ENCODE measurements at regions not wholly inside any gene's neighbourhood (a gene's known extent, or its start where the extent isn't known, plus 50 kb on each side); places are given as distances from the start of the nearest gene placed in this dataset.

DNA sequence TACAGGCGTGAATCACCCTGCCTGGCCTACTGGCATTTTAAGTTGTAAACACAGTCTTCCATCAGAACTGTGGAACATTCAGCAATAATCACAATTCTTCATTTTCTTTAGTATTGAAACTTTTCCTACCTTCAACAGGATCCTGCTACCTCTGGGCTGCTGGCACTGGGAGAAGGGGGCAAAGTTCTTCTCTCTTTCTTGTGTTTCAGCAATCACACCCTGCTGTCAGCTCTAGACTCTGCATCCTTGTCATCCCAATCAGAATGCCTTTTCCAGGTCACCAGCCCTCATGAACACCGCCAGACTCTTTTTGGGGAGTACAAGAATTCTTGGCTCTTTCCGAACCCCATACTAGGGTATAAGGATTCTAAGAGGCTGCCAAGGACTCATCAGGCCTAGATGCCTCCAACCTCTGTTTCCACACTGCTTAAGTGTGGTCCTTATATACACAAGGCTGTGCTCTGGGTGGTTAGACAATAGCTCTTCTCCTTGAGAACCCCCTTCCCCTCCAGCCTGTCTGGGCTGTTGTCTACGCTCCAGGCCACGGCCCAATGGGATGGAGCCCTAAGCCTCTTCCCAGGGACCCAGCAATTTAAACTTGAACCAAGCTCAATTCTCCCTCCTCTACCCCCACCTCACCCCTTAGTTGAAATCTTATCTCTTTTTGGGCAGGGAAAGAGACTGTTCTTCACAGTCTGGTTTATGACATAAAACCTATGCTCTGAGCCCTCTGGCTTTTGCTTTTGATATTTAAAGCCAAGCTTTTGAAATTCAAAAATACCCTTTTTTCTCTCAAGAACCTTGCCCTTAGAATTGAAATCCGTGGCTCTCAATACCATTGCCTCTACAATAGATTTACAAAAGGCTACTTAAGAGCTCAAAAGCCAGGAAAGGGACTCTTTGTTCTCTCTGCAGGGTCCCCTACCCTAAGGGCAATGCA lies 327.4 kb downstream of the BUD13 start:
- 80 to 83% methylated on average over 6 of the region's 6 CpGs for WGBS, 2 donors
- Histone ChIP-seq H3K4me3 (no peak overlapping the region), H3K36me3 (ENCODE audit: low read depth, missing control alignments) (no peaks in the 10 kb centered on the region), H3K4me1 (no peaks in the 10 kb centered on the region), H3K27ac (no peak overlapping the region), H3K27me3 (no peaks in the 10 kb centered on the region), H3K9me3 (no peaks in the 10 kb centered on the region)
- intact Hi-C loops (cut with DNase I; ENCODE audit: low total_unique reads): no loop called here
- TF ChIP-seq, protein P1, sequence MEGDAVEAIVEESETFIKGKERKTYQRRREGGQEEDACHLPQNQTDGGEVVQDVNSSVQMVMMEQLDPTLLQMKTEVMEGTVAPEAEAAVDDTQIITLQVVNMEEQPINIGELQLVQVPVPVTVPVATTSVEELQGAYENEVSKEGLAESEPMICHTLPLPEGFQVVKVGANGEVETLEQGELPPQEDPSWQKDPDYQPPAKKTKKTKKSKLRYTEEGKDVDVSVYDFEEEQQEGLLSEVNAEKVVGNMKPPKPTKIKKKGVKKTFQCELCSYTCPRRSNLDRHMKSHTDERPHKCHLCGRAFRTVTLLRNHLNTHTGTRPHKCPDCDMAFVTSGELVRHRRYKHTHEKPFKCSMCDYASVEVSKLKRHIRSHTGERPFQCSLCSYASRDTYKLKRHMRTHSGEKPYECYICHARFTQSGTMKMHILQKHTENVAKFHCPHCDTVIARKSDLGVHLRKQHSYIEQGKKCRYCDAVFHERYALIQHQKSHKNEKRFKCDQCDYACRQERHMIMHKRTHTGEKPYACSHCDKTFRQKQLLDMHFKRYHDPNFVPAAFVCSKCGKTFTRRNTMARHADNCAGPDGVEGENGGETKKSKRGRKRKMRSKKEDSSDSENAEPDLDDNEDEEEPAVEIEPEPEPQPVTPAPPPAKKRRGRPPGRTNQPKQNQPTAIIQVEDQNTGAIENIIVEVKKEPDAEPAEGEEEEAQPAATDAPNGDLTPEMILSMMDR (IDR thresholded peaks at IDR 0.05): no peak
- no peak for TF ChIP-seq POLR2A (IDR thresholded peaks at IDR 0.05)
- no peak for DNase-seq

DNA sequence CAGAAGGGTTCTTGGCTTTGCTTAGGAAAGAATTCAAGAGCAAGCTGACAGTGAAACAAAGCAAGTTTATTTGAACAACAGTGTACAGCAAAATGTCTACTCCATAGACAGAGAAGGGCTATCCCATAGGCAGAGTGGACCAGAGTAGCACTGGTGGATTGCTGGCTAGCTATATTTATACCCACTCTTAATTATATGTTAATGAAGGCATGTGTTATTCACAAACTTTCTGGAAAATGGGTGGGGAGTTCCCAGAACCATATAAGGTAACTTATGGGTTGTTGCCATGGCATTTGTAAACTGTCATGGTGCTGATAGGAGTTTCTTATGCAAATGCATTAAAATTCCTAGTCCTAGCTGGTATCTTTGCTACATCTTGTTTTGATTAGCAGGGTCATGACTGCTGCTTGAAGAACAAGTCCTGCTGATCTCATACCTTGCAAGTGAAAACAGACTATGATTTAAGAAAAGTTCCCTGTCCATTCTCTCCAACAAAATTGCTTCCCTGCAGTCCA lies 330.5 kb downstream of the BUD13 start:
- H3K27ac ChIP-seq: no peak overlapping the region
- no peak for DNase-seq
- intact Hi-C loops (cut with DNase I; ENCODE audit: low total_unique reads): no loop called here
- no peaks in the 10 kb centered on the region for H3K27me3 ChIP-seq
- H3K4me3 ChIP-seq: no peak overlapping the region
- H3K4me1 ChIP-seq: no peaks in the 10 kb centered on the region
- H3K36me3 ChIP-seq (ENCODE audit: low read depth, missing control alignments): no peaks in the 10 kb centered on the region
- no peaks in the 10 kb centered on the region for H3K9me3 ChIP-seq
- TF ChIP-seq, protein P1 (IDR thresholded peaks at IDR 0.05): no peak
- no peak for TF ChIP-seq POLR2A (IDR thresholded peaks at IDR 0.05)

DNA sequence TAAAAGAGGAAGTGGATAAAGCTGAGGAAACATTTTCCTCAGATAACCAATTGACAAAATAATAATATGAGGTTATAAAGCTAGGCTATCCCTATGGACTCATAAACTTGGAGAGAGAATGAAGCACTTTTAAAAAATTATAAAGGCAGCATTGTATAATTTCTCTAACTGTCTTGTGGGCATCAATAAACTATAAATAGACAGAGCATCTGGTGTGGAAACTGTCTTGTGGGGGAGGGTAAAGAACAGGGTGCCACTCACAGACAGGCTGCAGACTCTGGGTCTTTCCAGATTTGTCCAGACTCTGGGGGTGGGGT lies 333.5 kb downstream of the BUD13 start:
- Histone ChIP-seq H3K9me3 (no peaks in the 10 kb centered on the region), H3K36me3 (ENCODE audit: low read depth, missing control alignments) (no peaks in the 10 kb centered on the region), H3K27me3 (no peaks in the 10 kb centered on the region), H3K4me1 (no peaks in the 10 kb centered on the region), H3K4me3 (no peak overlapping the region), H3K27ac (no peak overlapping the region)
- intact Hi-C loops (cut with DNase I; ENCODE audit: low total_unique reads): no loop called here
- DNase-seq: no peak
- TF ChIP-seq, protein P1 (IDR thresholded peaks at IDR 0.05): no peak
- TF ChIP-seq POLR2A (IDR thresholded peaks at IDR 0.05): no peak

DNA sequence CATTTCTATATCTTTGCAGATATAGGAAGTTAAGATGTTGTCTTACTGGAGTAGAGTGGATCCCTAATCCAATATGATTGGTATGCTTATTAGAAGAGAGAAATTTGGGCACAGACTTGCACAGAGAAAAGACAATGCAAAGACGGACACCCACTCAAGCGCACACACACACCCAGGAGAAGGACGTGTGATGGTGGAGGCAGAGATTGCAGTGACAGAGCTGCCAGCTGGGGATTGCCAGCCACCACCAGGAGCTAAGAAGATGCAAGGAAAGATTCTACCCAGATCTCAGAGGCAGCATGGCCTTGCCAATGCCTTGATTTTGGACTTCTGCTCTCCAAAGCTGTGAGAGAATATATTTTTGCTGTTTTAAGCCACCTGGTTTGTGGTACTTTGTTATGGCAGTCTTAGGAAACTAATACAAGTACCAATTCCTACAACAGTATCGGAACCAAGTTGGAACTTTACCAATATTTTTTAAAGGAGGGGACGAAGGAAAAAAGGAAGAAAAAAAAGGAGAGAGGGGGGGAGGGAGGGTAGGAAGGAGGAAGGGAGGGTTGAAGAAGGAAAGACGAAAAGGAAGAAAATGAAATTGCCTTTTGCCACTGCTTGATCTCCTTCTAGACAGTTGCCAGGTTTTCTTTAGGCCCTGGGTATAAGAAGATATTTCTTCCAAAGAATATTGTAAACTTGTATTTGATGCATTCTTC lies 334.0 kb downstream of the BUD13 start:
- Histone ChIP-seq H3K4me1 (no peaks in the 10 kb centered on the region), H3K27ac (no peak overlapping the region), H3K4me3 (no peak overlapping the region), H3K27me3 (no peaks in the 10 kb centered on the region), H3K9me3 (no peaks in the 10 kb centered on the region), H3K36me3 (ENCODE audit: low read depth, missing control alignments) (no peaks in the 10 kb centered on the region)
- DNase-seq: no peak
- no peak for TF ChIP-seq POLR2A (IDR thresholded peaks at IDR 0.05)
- TF ChIP-seq, protein P1 (IDR thresholded peaks at IDR 0.05): no peak
- intact Hi-C loops (cut with DNase I; ENCODE audit: low total_unique reads): no loop called here
- WGBS, 2 donors: 73 to 79% methylated on average over 5 to 6 of the region's 6 CpGs
